ENCODE measurements at regions not wholly inside any gene's neighbourhood (a gene's known extent, or its start where the extent isn't known, plus 50 kb on each side); places are given as distances from the start of the nearest gene placed in this dataset.
A peak's percentile ranks its signal among the peaks of the same experiment; 100 is the strongest.

GRCh38 chr2:222058819-222059445 lies 239.9 kb downstream of the PAX3 start:
- DNase-seq (ENCODE audit: low spot score) = no peak

- peak; percentile 10 for DNase-seq (ENCODE audit: low spot score)
Observed at GRCh38 chr2:222057347-222058073, 241.3 kb downstream of the PAX3 start.

GRCh38 chr2:222055328-222055727 lies 243.5 kb downstream of the PAX3 start:
- no peak for DNase-seq (ENCODE audit: low spot score)

- DNase-seq (ENCODE audit: low spot score) = no peak
Observed at GRCh38 chr2:222054813-222055212, 244.0 kb downstream of the PAX3 start.

GRCh38 chr2:222052934-222053367 lies 245.8 kb downstream of the PAX3 start:
- no peak for DNase-seq (ENCODE audit: low spot score)

- DNase-seq (ENCODE audit: low spot score) = no peak
Observed at GRCh38 chr2:222050981-222051380, 247.8 kb downstream of the PAX3 start.

GRCh38 chr2:222049946-222050345 lies 248.9 kb downstream of the PAX3 start:
- DNase-seq (ENCODE audit: low spot score) = no peak

- DNase-seq (ENCODE audit: low spot score) = no peak
Observed at GRCh38 chr2:222043897-222044296, 254.9 kb downstream of the PAX3 start.

- no peak for DNase-seq (ENCODE audit: low spot score)
Observed at GRCh38 chr2:222042666-222043065, 256.1 kb downstream of the PAX3 start.

GRCh38 chr2:222040333-222040732 lies 258.5 kb downstream of the PAX3 start:
- no peak for DNase-seq (ENCODE audit: low spot score)

- DNase-seq (ENCODE audit: low spot score) = no peak
Observed at GRCh38 chr2:222039821-222040220, 259.0 kb downstream of the PAX3 start.

- no peak for DNase-seq (ENCODE audit: low spot score)
Observed at GRCh38 chr2:222038067-222038802, 260.6 kb downstream of the PAX3 start.

- no peak for DNase-seq (ENCODE audit: low spot score)
Observed at GRCh38 chr2:222037211-222037610, 261.6 kb downstream of the PAX3 start.

- no peak for DNase-seq (ENCODE audit: low spot score)
Observed at GRCh38 chr2:222034058-222034457, 264.7 kb downstream of the PAX3 start.

GRCh38 chr2:222033541-222033940 lies 265.3 kb downstream of the PAX3 start:
- no peak for DNase-seq (ENCODE audit: low spot score)

- DNase-seq (ENCODE audit: low spot score) = no peak
Observed at GRCh38 chr2:222025881-222026271, 272.9 kb downstream of the PAX3 start.

GRCh38 chr2:222024932-222025880 lies 273.6 kb downstream of the PAX3 start:
- peak; percentile 8 for DNase-seq (ENCODE audit: low spot score)

GRCh38 chr2:222017252-222017850 lies 281.4 kb downstream of the PAX3 start:
- DNase-seq (ENCODE audit: low spot score) = no peak

- no peak for DNase-seq (ENCODE audit: low spot score)
Observed at GRCh38 chr2:222013889-222014288, 284.9 kb downstream of the PAX3 start.

- DNase-seq (ENCODE audit: low spot score) = no peak
Observed at GRCh38 chr2:222000326-222000725, 298.5 kb downstream of the PAX3 start.

GRCh38 chr2:221999717-222000116 lies 299.1 kb downstream of the PAX3 start:
- no peak for DNase-seq (ENCODE audit: low spot score)

GRCh38 chr2:221999166-221999565 lies 299.6 kb downstream of the PAX3 start:
- DNase-seq (ENCODE audit: low spot score) = no peak

Measured in HuH-7.5 (cell line).